ENCODE measurements at regions not wholly inside any gene's neighbourhood (a gene's known extent, or its start where the extent isn't known, plus 50 kb on each side); places are given as distances from the start of the nearest gene placed in this dataset.

DNA sequence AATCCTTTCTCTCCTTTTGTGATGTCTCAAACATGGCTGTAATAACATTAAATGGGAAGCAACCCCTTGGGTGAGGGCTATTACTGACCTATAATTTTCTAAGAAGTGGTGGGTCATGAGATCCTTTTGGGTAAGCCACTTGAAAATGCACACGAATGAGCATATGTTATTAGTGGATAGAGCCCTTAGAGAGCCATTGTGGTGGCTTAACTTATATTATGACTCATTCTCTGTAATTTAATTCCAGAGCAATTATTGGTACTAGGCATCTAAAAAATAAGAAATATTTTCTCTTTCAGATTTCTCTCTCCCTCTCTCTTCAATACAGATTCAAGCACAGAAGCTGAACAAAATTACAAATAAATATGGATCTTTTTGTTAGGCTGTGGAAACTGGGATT lies 1177.4 kb upstream of the PHF14 start:
- Histone ChIP-seq H3K27me3 (ENCODE audit: insufficient read depth, low read length) (no peaks in the 10 kb centered on the region), H3K4me3 (ENCODE audit: low read depth, low read length, poor library complexity, severe bottlenecking) (no peak overlapping the region), H3F3A (ENCODE audit: insufficient read depth, low read length) (no peaks in the 10 kb centered on the region), H3K36me3 (ENCODE audit: insufficient read depth, low read length) (no peaks in the 10 kb centered on the region), H3K27ac (ENCODE audit: low read depth, low read length, poor library complexity, severe bottlenecking) (no peak overlapping the region), H3K4me1 (ENCODE audit: insufficient read depth, low read length, severe bottlenecking) (peaks cover 13% of the 10 kb centered on the region), H3K9ac (ENCODE audit: low read length) (no peak overlapping the region), H2AFZ (ENCODE audit: low read length) (no peak overlapping the region), H3K79me2 (ENCODE audit: insufficient read depth, low read length) (no peaks in the 10 kb centered on the region), H3K9me2 (ENCODE audit: low read depth, low read length) (no peaks in the 10 kb centered on the region), H3K9me3 (ENCODE audit: low read length) (no peaks in the 10 kb centered on the region), H3K4me2 (ENCODE audit: low read length) (no peak overlapping the region), H4K20me1 (ENCODE audit: insufficient read depth, low read length) (no peaks in the 10 kb centered on the region)
- no peak for TF ChIP-seq CTCF (IDR thresholded peaks at IDR 0.05; ENCODE audit: low read length)
- TF ChIP-seq EZH2 (IDR thresholded peaks at IDR 0.05; ENCODE audit: borderline replicate concordance, low read length): no peak

DNA sequence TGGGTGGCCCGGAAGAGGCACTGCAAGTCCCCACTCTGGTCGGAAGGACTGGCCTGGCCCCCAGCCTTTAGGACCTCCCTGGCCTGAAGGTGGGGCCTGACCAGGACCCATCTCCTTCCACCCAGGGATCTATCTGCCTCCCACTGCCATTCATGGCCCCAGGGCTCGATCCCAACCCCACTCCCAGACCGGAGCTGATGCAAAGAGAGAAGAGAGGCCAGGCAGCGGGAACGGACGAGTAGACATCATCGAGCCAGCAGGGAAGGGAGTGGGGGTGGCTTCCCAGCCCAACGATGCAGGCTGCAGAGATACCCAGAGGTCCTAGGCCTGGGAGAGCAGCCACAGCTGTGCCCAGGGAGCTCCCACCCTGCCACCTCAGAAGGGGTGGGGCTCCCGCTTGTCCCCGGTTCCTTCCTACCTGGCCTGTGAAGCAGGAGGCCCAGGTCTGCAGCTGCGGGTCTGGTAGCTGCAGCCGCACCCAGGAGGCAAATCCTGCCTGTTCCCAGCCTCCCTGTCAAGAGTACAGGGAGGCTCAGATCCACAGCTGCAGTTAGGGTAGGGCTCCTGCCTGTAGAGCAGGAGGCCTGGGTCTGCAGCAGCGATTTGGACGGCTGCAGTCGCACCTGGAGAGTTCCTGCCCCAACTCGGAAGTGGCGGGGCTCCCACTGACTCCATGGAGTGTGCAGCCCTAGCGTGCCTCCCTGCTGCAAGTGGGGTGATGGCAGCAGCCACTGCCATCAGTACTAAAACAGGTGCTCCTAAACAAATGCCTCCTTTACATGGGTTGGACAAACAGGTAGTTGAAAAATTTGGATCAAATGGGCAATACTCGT lies 1151.0 kb upstream of the PHF14 start:
- no peaks in the 10 kb centered on the region for H3K79me2 ChIP-seq (ENCODE audit: insufficient read depth, low read length)
- no peak overlapping the region for H2AFZ ChIP-seq (ENCODE audit: low read length)
- H3K9ac ChIP-seq (ENCODE audit: low read length): no peak overlapping the region
- H3F3A ChIP-seq (ENCODE audit: insufficient read depth, low read length): no peaks in the 10 kb centered on the region
- no peak overlapping the region for H3K27ac ChIP-seq (ENCODE audit: low read depth, low read length, poor library complexity, severe bottlenecking)
- no peaks in the 10 kb centered on the region for H4K20me1 ChIP-seq (ENCODE audit: insufficient read depth, low read length)
- H3K4me1 ChIP-seq (ENCODE audit: insufficient read depth, low read length, severe bottlenecking): no peaks in the 10 kb centered on the region
- no peaks in the 10 kb centered on the region for H3K9me2 ChIP-seq (ENCODE audit: low read depth, low read length)
- H3K4me3 ChIP-seq (ENCODE audit: low read depth, low read length, poor library complexity, severe bottlenecking): no peak overlapping the region
- H3K4me2 ChIP-seq (ENCODE audit: low read length): no peak overlapping the region
- no peaks in the 10 kb centered on the region for H3K9me3 ChIP-seq (ENCODE audit: low read length)
- H3K36me3 ChIP-seq (ENCODE audit: insufficient read depth, low read length): no peaks in the 10 kb centered on the region
- no peak for TF ChIP-seq CTCF (IDR thresholded peaks at IDR 0.05; ENCODE audit: low read length)
- TF ChIP-seq EZH2 (IDR thresholded peaks at IDR 0.05; ENCODE audit: borderline replicate concordance, low read length): no peak
- no peaks in the 10 kb centered on the region for H3K27me3 ChIP-seq (ENCODE audit: insufficient read depth, low read length)

DNA sequence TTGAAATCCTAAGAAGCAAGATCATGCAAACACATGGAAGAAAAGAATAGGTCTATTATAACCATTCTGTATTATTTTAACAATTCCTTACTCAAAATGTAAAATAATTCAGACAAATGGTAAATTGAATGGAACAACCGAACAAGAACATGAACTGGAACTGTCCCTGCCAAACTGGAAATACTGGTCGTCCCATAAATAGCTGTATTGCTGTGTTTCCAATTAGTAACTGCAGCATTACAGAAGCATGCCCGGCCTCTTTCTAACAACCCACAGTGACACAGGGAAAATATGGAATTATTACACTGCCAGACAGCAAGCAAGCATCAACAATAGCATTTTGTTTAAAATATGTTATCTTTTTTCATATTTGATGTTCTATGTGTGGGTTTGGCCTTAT lies 1138.5 kb upstream of the PHF14 start:
- no peak overlapping the region for H2AFZ ChIP-seq (ENCODE audit: low read length)
- no peak overlapping the region for H3K27ac ChIP-seq (ENCODE audit: low read depth, low read length, poor library complexity, severe bottlenecking)
- no peaks in the 10 kb centered on the region for H3K9me3 ChIP-seq (ENCODE audit: low read length)
- H3F3A ChIP-seq (ENCODE audit: insufficient read depth, low read length): no peaks in the 10 kb centered on the region
- no peak overlapping the region for H3K4me3 ChIP-seq (ENCODE audit: low read depth, low read length, poor library complexity, severe bottlenecking)
- H3K9ac ChIP-seq (ENCODE audit: low read length): no peak overlapping the region
- no peaks in the 10 kb centered on the region for H3K4me1 ChIP-seq (ENCODE audit: insufficient read depth, low read length, severe bottlenecking)
- H4K20me1 ChIP-seq (ENCODE audit: insufficient read depth, low read length): no peaks in the 10 kb centered on the region
- no peaks in the 10 kb centered on the region for H3K9me2 ChIP-seq (ENCODE audit: low read depth, low read length)
- H3K36me3 ChIP-seq (ENCODE audit: insufficient read depth, low read length): no peaks in the 10 kb centered on the region
- H3K4me2 ChIP-seq (ENCODE audit: low read length): no peak overlapping the region
- H3K79me2 ChIP-seq (ENCODE audit: insufficient read depth, low read length): no peaks in the 10 kb centered on the region
- no peaks in the 10 kb centered on the region for H3K27me3 ChIP-seq (ENCODE audit: insufficient read depth, low read length)
- TF ChIP-seq EZH2 (IDR thresholded peaks at IDR 0.05; ENCODE audit: borderline replicate concordance, low read length) (no peak), CTCF (IDR thresholded peaks at IDR 0.05; ENCODE audit: low read length) (no peak)

All from OCI-LY1 (cell line).